Renal pelvis (tissue), 1 donor: ENCODE measurements at regions not wholly inside any gene's neighbourhood (a gene's known extent, or its start where the extent isn't known, plus 50 kb on each side); places are given as distances from the start of the nearest gene placed in this dataset.
"Not testable (repeated sequence)": the region's sequence is repeated elsewhere in the genome, so short reads cannot be mapped to it uniquely, and the experiment has no call there.

Experiments
- DNase-seq: peaks from one replicate; pipeline ENCODE4 v3.0.0-alpha.2; 2013

GRCh38 chr1:96074876-96075577 lies 646.6 kb upstream of the PTBP2 start:
- DNase-seq, result no peak

- DNase-seq, result no peak
Observed at GRCh38 chr1:96075704-96076455, 645.7 kb upstream of the PTBP2 start.

GRCh38 chr1:96076589-96076988 lies 645.0 kb upstream of the PTBP2 start:
- DNase-seq, result no peak

- no peak for DNase-seq
Observed at GRCh38 chr1:96079581-96079980, 642.0 kb upstream of the PTBP2 start.

GRCh38 chr1:96080925-96081324 lies 640.7 kb upstream of the PTBP2 start:
- DNase-seq, result no peak

- DNase-seq, result no peak
Observed at GRCh38 chr1:96087719-96088118, 633.9 kb upstream of the PTBP2 start.

- DNase-seq, result no peak
Observed at GRCh38 chr1:96090134-96090533, 631.5 kb upstream of the PTBP2 start.

GRCh38 chr1:96095849-96096612 lies 625.6 kb upstream of the PTBP2 start:
- no peak for DNase-seq

- no peak for DNase-seq
Observed at GRCh38 chr1:96096613-96097321, 624.8 kb upstream of the PTBP2 start.

GRCh38 chr1:96104506-96104905 lies 617.1 kb upstream of the PTBP2 start:
- DNase-seq, result no peak

GRCh38 chr1:96104906-96105305 lies 616.7 kb upstream of the PTBP2 start:
- no peak for DNase-seq

GRCh38 chr1:96116731-96117130 lies 604.9 kb upstream of the PTBP2 start:
- DNase-seq, result no peak

- DNase-seq, result no peak
Observed at GRCh38 chr1:96130432-96130831, 591.2 kb upstream of the PTBP2 start.

GRCh38 chr1:96144636-96145035 lies 576.9 kb upstream of the PTBP2 start:
- no peak for DNase-seq

GRCh38 chr1:96145492-96145891 lies 576.1 kb upstream of the PTBP2 start:
- DNase-seq, result no peak

GRCh38 chr1:96152957-96153356 lies 568.6 kb upstream of the PTBP2 start:
- DNase-seq, result not testable (repeated sequence)

- DNase-seq, result no peak
Observed at GRCh38 chr1:96157101-96157500, 564.5 kb upstream of the PTBP2 start.

- no peak for DNase-seq
Observed at GRCh38 chr1:96159379-96159778, 562.2 kb upstream of the PTBP2 start.

- DNase-seq, result no peak
Observed at GRCh38 chr1:96164053-96164452, 557.5 kb upstream of the PTBP2 start.

- DNase-seq, result no peak
Observed at GRCh38 chr1:96178053-96178452, 543.5 kb upstream of the PTBP2 start.

GRCh38 chr1:96183485-96183884 lies 538.1 kb upstream of the PTBP2 start:
- no peak for DNase-seq

- DNase-seq, result no peak
Observed at GRCh38 chr1:96183928-96184327, 537.7 kb upstream of the PTBP2 start.
